ENCODE measurements at regions not wholly inside any gene's neighbourhood (a gene's known extent, or its start where the extent isn't known, plus 50 kb on each side); places are given as distances from the start of the nearest gene placed in this dataset.

DNA sequence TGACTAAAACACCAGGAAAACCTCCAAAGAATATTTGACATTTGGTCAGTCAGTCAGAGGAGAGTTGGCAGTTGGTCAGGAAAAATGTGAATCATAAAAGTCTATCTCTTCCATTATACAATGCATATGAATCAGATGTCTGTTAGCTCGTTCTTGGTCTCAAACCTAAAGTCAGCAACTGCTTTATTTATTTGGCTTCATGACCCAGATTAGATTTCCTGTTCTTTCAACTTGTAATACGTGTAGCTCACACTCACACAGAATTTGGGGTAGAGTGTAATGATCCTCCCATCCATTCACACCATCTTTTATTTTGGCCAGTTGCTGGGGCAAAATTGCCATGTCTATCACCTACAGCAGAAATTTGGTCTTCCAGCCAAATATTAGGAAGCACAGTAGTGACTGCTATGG lies 81.9 kb upstream of the COL5A2 start:
- TF ChIP-seq, protein P1, sequence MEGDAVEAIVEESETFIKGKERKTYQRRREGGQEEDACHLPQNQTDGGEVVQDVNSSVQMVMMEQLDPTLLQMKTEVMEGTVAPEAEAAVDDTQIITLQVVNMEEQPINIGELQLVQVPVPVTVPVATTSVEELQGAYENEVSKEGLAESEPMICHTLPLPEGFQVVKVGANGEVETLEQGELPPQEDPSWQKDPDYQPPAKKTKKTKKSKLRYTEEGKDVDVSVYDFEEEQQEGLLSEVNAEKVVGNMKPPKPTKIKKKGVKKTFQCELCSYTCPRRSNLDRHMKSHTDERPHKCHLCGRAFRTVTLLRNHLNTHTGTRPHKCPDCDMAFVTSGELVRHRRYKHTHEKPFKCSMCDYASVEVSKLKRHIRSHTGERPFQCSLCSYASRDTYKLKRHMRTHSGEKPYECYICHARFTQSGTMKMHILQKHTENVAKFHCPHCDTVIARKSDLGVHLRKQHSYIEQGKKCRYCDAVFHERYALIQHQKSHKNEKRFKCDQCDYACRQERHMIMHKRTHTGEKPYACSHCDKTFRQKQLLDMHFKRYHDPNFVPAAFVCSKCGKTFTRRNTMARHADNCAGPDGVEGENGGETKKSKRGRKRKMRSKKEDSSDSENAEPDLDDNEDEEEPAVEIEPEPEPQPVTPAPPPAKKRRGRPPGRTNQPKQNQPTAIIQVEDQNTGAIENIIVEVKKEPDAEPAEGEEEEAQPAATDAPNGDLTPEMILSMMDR (IDR thresholded peaks at IDR 0.05; ENCODE audit: low read depth, low read length, poor library complexity, severe bottlenecking), result no peak
- TF ChIP-seq EZH2phosphoT487 (IDR thresholded peaks at IDR 0.05; ENCODE audit: borderline replicate concordance, low read length), result no peak

All from DOHH2 (cell line).